HL-60 (cell line): ENCODE measurements at regions not wholly inside any gene's neighbourhood (a gene's known extent, or its start where the extent isn't known, plus 50 kb on each side); places are given as distances from the start of the nearest gene placed in this dataset.

Source experiments
- GABPA ChIP-seq: IDR thresholded peaks from 2 replicates; pipeline ENCODE4 v1.6.1; 2012; ENCODE audit warnings: low read depth
- POLR2AphosphoS5 ChIP-seq: IDR thresholded peaks from 2 replicates; pipeline ENCODE4 v1.6.1; 2012; ENCODE audit warnings: low read depth
- REST ChIP-seq: IDR thresholded peaks from 2 replicates; pipeline ENCODE4 v1.6.1; 2012; ENCODE audit warnings: low read depth; ENCODE audit not compliant: insufficient replicate concordance
- SPI1 ChIP-seq: IDR thresholded peaks from 2 replicates; pipeline ENCODE4 v1.6.1; 2012; ENCODE audit warnings: low read depth, mild to moderate bottlenecking, borderline replicate concordance
- TF ChIP-seq, protein P1 (sequence below): IDR thresholded peaks from one replicate; pipeline ENCODE4 v1.5.1; 2011; ENCODE audit warnings: low read length, control low read depth, inconsistent platforms; ENCODE audit not compliant: insufficient read depth

- TF ChIP-seq POLR2AphosphoS5 (no peak), REST (no peak), GABPA (no peak), SPI1 (no peak)
- TF ChIP-seq, protein P1, sequence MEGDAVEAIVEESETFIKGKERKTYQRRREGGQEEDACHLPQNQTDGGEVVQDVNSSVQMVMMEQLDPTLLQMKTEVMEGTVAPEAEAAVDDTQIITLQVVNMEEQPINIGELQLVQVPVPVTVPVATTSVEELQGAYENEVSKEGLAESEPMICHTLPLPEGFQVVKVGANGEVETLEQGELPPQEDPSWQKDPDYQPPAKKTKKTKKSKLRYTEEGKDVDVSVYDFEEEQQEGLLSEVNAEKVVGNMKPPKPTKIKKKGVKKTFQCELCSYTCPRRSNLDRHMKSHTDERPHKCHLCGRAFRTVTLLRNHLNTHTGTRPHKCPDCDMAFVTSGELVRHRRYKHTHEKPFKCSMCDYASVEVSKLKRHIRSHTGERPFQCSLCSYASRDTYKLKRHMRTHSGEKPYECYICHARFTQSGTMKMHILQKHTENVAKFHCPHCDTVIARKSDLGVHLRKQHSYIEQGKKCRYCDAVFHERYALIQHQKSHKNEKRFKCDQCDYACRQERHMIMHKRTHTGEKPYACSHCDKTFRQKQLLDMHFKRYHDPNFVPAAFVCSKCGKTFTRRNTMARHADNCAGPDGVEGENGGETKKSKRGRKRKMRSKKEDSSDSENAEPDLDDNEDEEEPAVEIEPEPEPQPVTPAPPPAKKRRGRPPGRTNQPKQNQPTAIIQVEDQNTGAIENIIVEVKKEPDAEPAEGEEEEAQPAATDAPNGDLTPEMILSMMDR = no peak
Observed at GRCh38 chr11:27841023-27841422, 140.8 kb upstream of the BDNF start.
